GM21528 (cell line): ENCODE measurements at regions not wholly inside any gene's neighbourhood (a gene's known extent, or its start where the extent isn't known, plus 50 kb on each side); places are given as distances from the start of the nearest gene placed in this dataset.
"Not testable (repeated sequence)": the region's sequence is repeated elsewhere in the genome, so short reads cannot be mapped to it uniquely, and the experiment has no call there.

Experiments
- ATAC-seq: cut with Tn5 transposase; IDR thresholded peaks from one replicate; pipeline ENCODE4 v1.9.1; 2021; ENCODE audit warnings: mild to moderate bottlenecking, moderate library complexity; ENCODE audit not compliant: unreplicated experiment, low FRiP score

DNA sequence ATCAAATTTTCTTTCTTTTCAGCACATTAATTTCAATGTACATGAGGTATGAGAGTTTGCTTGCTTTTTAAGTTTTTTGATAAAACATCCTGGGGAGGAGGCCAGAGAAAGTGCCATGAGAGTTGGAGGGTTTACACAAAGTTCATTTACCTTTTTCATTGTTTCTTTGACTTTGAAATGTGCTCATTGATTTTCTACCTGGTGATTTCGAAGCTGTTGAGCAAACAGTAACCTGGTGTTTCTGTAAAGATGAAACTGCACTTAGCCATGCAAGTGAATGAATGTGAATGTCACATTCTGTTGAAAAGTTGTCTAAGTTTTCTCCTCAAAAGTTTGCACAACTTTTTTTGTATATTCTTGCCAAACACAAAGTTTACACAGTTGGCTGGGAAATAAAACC lies 797.0 kb downstream of the METTL4 start:
- no peak for ATAC-seq

GRCh38 chr18:1777843-1778242 lies 793.5 kb downstream of the METTL4 start:
- no peak for ATAC-seq

- ATAC-seq, result no peak
These were observed 792.7 kb downstream of the METTL4 start for GRCh38 chr18:1778496-1779178.

DNA sequence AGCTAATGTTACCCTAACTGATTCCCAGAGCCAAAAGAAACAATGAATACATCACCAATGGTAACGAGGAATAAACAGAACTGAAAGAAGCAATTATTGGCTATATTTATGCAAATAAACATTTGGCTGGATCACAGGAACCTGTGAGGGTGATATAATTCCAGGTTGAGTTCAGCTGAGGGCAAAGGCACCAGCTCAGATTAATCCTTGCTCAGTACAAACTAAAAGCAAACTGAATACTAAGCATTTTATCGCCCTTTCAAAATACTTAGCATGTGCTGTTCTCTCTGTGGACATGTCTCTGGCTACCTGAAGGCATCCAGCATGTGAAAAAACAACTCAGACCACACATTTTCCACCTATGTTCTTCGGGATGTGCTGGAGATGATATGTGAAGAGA lies 791.7 kb downstream of the METTL4 start:
- ATAC-seq, result no peak

- no peak for ATAC-seq
These were observed 787.2 kb downstream of the METTL4 start for GRCh38 chr18:1784113-1784512.

DNA sequence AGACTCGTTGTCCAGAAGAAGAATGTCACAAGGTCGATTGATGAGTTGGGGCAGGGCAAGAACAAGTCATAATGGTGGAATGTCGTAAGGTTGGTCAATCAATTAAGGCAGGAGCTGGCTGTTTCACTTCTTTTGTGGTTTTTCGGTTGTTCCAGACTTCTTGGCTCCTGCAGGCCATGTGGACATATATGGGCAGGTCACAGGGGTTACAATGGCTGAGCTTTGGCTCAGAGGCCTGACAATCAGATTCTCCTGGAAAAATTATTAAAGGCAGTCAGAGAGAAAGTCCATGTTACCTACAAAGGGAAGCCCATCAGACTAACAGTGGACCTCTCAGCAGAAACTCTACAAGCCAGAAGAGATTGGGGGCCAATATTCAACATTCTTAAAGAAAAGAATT lies 785.3 kb downstream of the METTL4 start:
- ATAC-seq, result not testable (repeated sequence)

DNA sequence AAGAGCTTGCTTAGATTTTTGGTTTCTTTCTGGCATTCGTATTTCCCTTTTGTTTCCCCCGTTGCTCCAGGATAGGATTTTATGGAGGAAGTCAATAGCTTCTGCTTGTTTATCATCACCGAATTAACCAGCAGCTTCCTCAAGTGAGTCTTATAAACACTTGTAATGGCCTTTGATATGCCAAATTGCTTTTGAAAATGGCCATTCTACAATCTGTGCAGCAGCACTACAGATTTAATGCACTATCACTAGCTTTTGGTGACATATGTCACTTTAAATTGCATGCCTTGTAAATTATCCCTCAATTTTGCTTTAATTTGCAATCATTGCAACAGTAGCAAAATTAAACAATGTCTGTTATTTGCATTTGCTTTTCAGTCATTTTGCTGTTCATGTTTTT lies 774.7 kb downstream of the METTL4 start:
- ATAC-seq, result no peak

DNA sequence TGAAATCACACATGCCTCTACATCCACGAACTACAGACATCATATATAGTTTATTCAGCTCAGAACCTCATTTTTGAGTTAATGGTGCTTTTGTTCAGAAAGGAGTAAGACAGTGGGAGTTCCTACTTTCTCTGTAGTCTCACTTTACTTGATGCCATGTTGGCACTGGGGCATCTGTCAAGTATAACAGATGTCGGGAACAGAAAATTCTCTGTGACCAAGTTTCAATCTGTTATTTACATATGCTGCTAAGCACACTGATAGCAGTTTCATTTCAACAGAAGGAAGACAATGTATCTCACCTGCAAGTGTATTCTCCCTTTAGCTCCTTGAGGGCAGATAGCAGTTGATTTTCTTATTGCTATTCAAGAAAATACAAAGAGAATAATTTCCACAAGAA lies 774.1 kb downstream of the METTL4 start:
- no peak for ATAC-seq

GRCh38 chr18:1805521-1805920 lies 765.8 kb downstream of the METTL4 start:
- no peak for ATAC-seq

GRCh38 chr18:1806884-1807615 lies 764.3 kb downstream of the METTL4 start:
- no peak for ATAC-seq

GRCh38 chr18:1811282-1811681 lies 760.0 kb downstream of the METTL4 start:
- no peak for ATAC-seq

GRCh38 chr18:1825296-1825695 lies 746.0 kb downstream of the METTL4 start:
- no peak for ATAC-seq

GRCh38 chr18:1840878-1841277 lies 730.4 kb downstream of the METTL4 start:
- ATAC-seq, result no peak

GRCh38 chr18:1846640-1847039 lies 724.7 kb downstream of the METTL4 start:
- no peak for ATAC-seq

DNA sequence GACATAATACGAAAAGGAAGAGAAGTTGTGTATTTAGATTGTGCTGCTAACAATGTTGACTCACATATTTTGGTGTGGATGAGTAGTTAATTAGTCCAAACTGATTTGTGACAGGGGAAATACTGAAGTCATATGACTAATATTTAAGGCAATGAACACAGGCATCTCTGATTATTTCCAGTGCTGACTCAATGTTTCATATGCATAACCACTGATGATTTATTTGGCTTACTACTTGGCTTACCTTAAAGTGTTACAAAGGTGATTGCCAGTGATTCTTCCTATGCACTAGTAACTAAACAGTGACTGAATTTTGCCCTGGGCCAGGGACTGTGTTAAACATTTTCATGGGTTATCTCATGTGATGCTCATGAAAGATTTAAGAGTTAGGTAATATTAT lies 722.6 kb downstream of the METTL4 start:
- no peak for ATAC-seq

DNA sequence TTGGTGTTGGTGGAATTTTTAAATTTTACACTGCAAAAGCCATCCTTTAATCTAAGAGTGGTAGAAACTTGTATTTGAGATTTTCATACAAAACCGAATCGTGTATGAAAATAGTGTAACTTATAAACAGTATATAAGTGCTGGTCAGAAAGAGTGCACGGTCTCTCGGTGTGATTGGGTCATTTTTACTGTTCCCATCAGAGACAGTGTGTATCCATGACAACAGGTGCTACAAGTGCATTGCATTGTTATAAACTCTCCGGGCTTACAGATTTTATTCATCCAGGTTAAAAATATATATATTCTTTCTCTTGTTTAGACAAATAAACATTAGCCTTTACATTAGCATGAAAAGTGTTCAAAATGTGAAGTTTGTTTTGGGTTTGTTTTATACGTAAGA lies 721.9 kb downstream of the METTL4 start:
- no peak for ATAC-seq

DNA sequence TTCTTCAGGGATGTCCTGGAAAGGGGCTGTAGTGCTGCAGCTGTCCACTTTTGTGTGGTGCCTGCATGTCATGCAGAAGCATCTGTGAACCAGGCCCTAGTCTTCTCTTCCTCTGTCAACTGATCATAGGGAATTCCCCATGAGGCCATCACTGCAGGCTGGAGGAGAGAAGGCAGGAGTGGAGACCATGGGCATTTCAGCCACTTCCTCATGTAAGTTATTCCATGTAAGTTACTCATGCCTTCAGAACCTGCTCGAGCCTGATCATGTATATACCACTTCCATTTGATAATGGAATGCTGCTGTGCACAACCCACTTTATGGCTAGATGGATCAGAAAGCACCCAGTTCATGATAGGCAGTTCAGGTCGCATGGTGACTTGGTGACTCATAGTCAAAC lies 714.0 kb downstream of the METTL4 start:
- not testable (repeated sequence) for ATAC-seq

- ATAC-seq, result no peak
These were observed 709.8 kb downstream of the METTL4 start for GRCh38 chr18:1861473-1861872.

- ATAC-seq, result no peak
These were observed 705.4 kb downstream of the METTL4 start for GRCh38 chr18:1865869-1866268.

DNA sequence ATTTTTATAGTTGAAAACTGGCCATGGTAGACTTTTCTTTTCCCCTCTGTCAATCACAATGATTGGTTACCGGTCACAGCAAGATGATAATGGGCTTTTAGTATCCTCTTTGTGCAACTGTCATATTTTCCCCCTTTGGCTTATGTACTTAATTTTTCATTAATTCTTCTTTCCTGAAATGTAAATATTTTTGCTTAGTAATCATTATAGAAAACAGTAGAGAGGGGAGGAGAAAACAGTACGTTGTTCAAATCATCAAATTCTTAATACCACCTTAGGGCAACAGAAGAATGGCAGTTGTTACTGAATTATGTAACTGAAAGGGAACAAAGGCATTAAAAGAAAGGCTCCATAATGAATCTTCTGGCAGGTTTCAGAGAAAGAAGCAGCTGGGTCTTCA lies 699.0 kb downstream of the METTL4 start:
- no peak for ATAC-seq

- no peak for ATAC-seq
These were observed 696.1 kb downstream of the METTL4 start for GRCh38 chr18:1875219-1875618.

DNA sequence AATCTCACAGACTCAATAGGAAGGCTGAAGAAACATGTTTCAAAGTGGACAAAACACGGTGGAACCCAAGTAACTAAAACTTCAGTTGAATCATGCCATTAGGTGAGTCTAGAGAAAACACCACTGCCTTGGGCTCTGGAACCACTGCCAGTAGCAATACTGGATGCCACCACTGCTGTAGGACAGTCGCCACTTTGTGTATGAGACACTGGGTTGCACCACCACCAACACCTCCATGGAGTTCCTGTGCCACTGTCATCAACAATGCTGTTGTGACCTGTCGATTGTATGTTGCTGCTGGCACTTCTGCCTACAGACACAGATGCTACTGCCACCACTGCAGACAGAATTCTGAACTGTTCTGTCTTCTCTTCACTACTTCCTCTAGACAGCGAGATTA lies 686.7 kb downstream of the METTL4 start:
- ATAC-seq, result no peak
